ENCODE measurements at regions not wholly inside any gene's neighbourhood (a gene's known extent, or its start where the extent isn't known, plus 50 kb on each side); places are given as distances from the start of the nearest gene placed in this dataset.

GRCh38 chr6:27053738-27054137 is 193.8 kb upstream of the PRSS16 start:
- DNase-seq = no peak

- no peak for DNase-seq
These were observed 190.9 kb upstream of the PRSS16 start for GRCh38 chr6:27056615-27057014.

GRCh38 chr6:27059621-27060425 is 187.7 kb upstream of the PRSS16 start:
- peak; percentile 2 for DNase-seq

- DNase-seq = no peak
These were observed 186.1 kb upstream of the PRSS16 start for GRCh38 chr6:27061235-27061993.

GRCh38 chr6:27062755-27063154 is 184.7 kb upstream of the PRSS16 start:
- DNase-seq = peak; percentile 26

GRCh38 chr6:27065183-27065582 is 182.3 kb upstream of the PRSS16 start:
- no peak for DNase-seq

- no peak for DNase-seq
These were observed 181.1 kb upstream of the PRSS16 start for GRCh38 chr6:27066381-27066780.

- no peak for DNase-seq
These were observed 180.7 kb upstream of the PRSS16 start for GRCh38 chr6:27066802-27067201.

- no peak for DNase-seq
These were observed 174.1 kb upstream of the PRSS16 start for GRCh38 chr6:27073441-27073840.

- DNase-seq = no peak
These were observed 171.4 kb upstream of the PRSS16 start for GRCh38 chr6:27076116-27076515.

- DNase-seq = peak; percentile 66
These were observed 168.7 kb upstream of the PRSS16 start for GRCh38 chr6:27078734-27079357.

GRCh38 chr6:27081188-27081587 is 166.3 kb upstream of the PRSS16 start:
- DNase-seq = no peak

- DNase-seq = no peak
These were observed 165.6 kb upstream of the PRSS16 start for GRCh38 chr6:27081931-27082330.

- DNase-seq = no peak
These were observed 159.4 kb upstream of the PRSS16 start for GRCh38 chr6:27088068-27088467.

- peak; percentile 94 for DNase-seq
These were observed 155.7 kb upstream of the PRSS16 start for GRCh38 chr6:27091661-27092315.

GRCh38 chr6:27092316-27092692 is 155.2 kb upstream of the PRSS16 start:
- DNase-seq = no peak

- DNase-seq = no peak
These were observed 151.6 kb upstream of the PRSS16 start for GRCh38 chr6:27095914-27096313.

- peak; percentile 84 for DNase-seq
These were observed 150.5 kb upstream of the PRSS16 start for GRCh38 chr6:27096834-27097511.

GRCh38 chr6:27098956-27099355 is 148.5 kb upstream of the PRSS16 start:
- no peak for DNase-seq

- no peak for DNase-seq
These were observed 146.6 kb upstream of the PRSS16 start for GRCh38 chr6:27100921-27101320.

GRCh38 chr6:27101824-27102223 is 145.7 kb upstream of the PRSS16 start:
- DNase-seq = no peak

GRCh38 chr6:27106382-27106781 is 141.1 kb upstream of the PRSS16 start:
- DNase-seq = no peak

GRCh38 chr6:27111743-27112142 is 135.8 kb upstream of the PRSS16 start:
- DNase-seq = no peak
